K562 (cell line): ENCODE measurements at regions not wholly inside any gene's neighbourhood (a gene's known extent, or its start where the extent isn't known, plus 50 kb on each side); places are given as distances from the start of the nearest gene placed in this dataset.

Experiments used
- ATF4 ChIP-seq: fragments of 450-650 bp; formaldehyde crosslinking; IDR thresholded peaks from 2 replicates; pipeline ENCODE4 v1.4.0; 2022; ENCODE audit warnings: mild to moderate bottlenecking, moderate library complexity
- ATF6 ChIP-seq: sonication (generic); formaldehyde crosslinking; IDR thresholded peaks from 2 replicates; pipeline ENCODE4 v1.4.0; 2020; ENCODE audit warnings: mild to moderate bottlenecking, missing genetic modification reagents
- CHCHD3 ChIP-seq: fragments of 250-450 bp; sonication (Bioruptor Pico); IDR thresholded peaks from 2 replicates; pipeline ENCODE4 v2.1.2; 2022; ENCODE audit warnings: mild to moderate bottlenecking
- CHD1 ChIP-seq: fragments of 200-600 bp; sonication (generic); IDR thresholded peaks from one replicate; pipeline ENCODE4 v1.6.1; 2012; ENCODE audit warnings: mild to moderate bottlenecking, moderate library complexity, low read length, inconsistent platforms
- CXXC5 ChIP-seq: fragments of 250-450 bp; sonication (Bioruptor Pico); IDR thresholded peaks from 2 replicates; pipeline ENCODE4 v1.8.0; 2022; ENCODE audit warnings: inconsistent platforms, mild to moderate bottlenecking, moderate library complexity
- E4F1 ChIP-seq: fragments of 250-450 bp; sonication (Bioruptor Pico); IDR thresholded peaks from 2 replicates; pipeline ENCODE4 v1.5.0; 2021; ENCODE audit warnings: mild to moderate bottlenecking, borderline replicate concordance
- EHMT2 ChIP-seq: fragments of 450-650 bp; IDR thresholded peaks from 2 replicates; pipeline ENCODE4 v1.6.1; 2018; ENCODE audit warnings: antibody characterized with exemption
- HCFC1 ChIP-seq: IDR thresholded peaks from 2 replicates; pipeline ENCODE4 v1.6.1; 2012; ENCODE audit warnings: low read depth, low read length, improper control_type of control experiment
- L3MBTL2 ChIP-seq: fragments of 450-650 bp; IDR thresholded peaks from 2 replicates; pipeline ENCODE4 v1.6.1; 2016; ENCODE audit warnings: mild to moderate bottlenecking, moderate library complexity
- RBM14 ChIP-seq: fragments of 200-400 bp; formaldehyde crosslinking; IDR thresholded peaks from 2 replicates; pipeline ENCODE4 v1.6.1; 2018; ENCODE audit warnings: low read depth, mild to moderate bottlenecking, low read length, moderate library complexity, borderline replicate concordance; ENCODE audit not compliant: insufficient read depth
- VEZF1 ChIP-seq: fragments of 200-800 bp; sonication (Bioruptor generic); IDR thresholded peaks from 2 replicates; pipeline ENCODE4 v1.6.1; 2017; ENCODE audit warnings: missing genetic modification characterization, missing compliant biosample characterization
- ZBTB5 ChIP-seq: fragments of 450-650 bp; IDR thresholded peaks from 2 replicates; pipeline ENCODE4 v1.6.1; 2017; ENCODE audit warnings: antibody characterized with exemption
- ZFP36 ChIP-seq: fragments of 150-350 bp; IDR thresholded peaks from 2 replicates; pipeline ENCODE4 v1.6.1; 2018; ENCODE audit warnings: low read length, low read depth; ENCODE audit not compliant: partially characterized antibody
- ZNF121 ChIP-seq: sonication (generic); formaldehyde crosslinking; conservative IDR thresholded peaks from 2 replicates; pipeline ENCODE4 v1.8.0; 2022; ENCODE audit warnings: missing genetic modification reagents
- ZNF124 ChIP-seq: sonication (generic); formaldehyde crosslinking; IDR thresholded peaks from 2 replicates; pipeline ENCODE4 v1.8.1; 2022; ENCODE audit warnings: missing genetic modification reagents
- ZNF224 ChIP-seq: sonication (generic); formaldehyde crosslinking; IDR thresholded peaks from 2 replicates; pipeline ENCODE4 v1.8.0; 2022; ENCODE audit warnings: mild to moderate bottlenecking, missing genetic modification reagents
- ZNF3 ChIP-seq: fragments of 250-450 bp; sonication (Bioruptor Pico); IDR thresholded peaks from 2 replicates; pipeline ENCODE4 v1.5.0; 2021; ENCODE audit warnings: mild to moderate bottlenecking, moderate library complexity
- ZNF445 ChIP-seq: fragments of 250-450 bp; sonication (Bioruptor Pico); IDR thresholded peaks from 2 replicates; pipeline ENCODE4 v1.4.0; 2020; ENCODE audit warnings: low read depth, mild to moderate bottlenecking, moderate library complexity
- ZNF668 ChIP-seq: fragments of 250-450 bp; sonication (Bioruptor Pico); IDR thresholded peaks from 2 replicates; pipeline ENCODE4 v1.8.0; 2022; ENCODE audit warnings: mild to moderate bottlenecking, inconsistent platforms
- ZNF707 ChIP-seq: fragments of 250-450 bp; sonication (Bioruptor Pico); conservative IDR thresholded peaks from 2 replicates; pipeline ENCODE4 v1.8.0; 2022; ENCODE audit warnings: inconsistent platforms, mild to moderate bottlenecking, moderate library complexity

GRCh38 chr6:147132889-147133288 is 71.3 kb upstream of the STXBP5 start (continued):
- TF ChIP-seq ZBTB5 (no peak), L3MBTL2 (0 out of 2 replicates have a peak, but pooled peaks have one; percentile 40), ZNF707 (CRISPR knock-in tag) (no peak), ATF6 (CRISPR knock-in tag) (no peak), EHMT2 (no peak), ZNF124 (CRISPR knock-in tag) (no peak), HCFC1 (no peak), ZNF668 (CRISPR knock-in tag) (no peak), RBM14 (no peak), ATF4 (CRISPR knock-in tag) (peak; percentile 88), ZNF445 (no peak), ZNF224 (CRISPR knock-in tag) (no peak), E4F1 (CRISPR knock-in tag) (no peak), CXXC5 (CRISPR knock-in tag) (peak; percentile 44), ZFP36 (no peak), ZNF121 (CRISPR knock-in tag) (no peak), ZNF3 (CRISPR knock-in tag) (no peak), CHD1 (no peak), CHCHD3 (CRISPR knock-in tag) (no peak), VEZF1 (CRISPR knock-in tag) (peak; percentile 28; the same call in 1 of the 2 replicates)
